HepG2 (cell line): ENCODE measurements at regions not wholly inside any gene's neighbourhood (a gene's known extent, or its start where the extent isn't known, plus 50 kb on each side); places are given as distances from the start of the nearest gene placed in this dataset.

Experiments
- ATAC-seq: fragments of 200-7000 bp; cut with Tn5 transposase; 3 replicates; pipeline ENCODE4 v1.9.1; 2020; ENCODE audit warnings: mild to moderate bottlenecking, moderate library complexity
- BruUV-seq: library from RNA; stranded (reverse); fragments of 400-500 nt; replicated peaks from 2 replicates; lab custom pipeline; 2021; lab: Mats Ljungman, UMichigan
- CTCF ChIA-PET: fragments of 300-600 bp; formaldehyde crosslinking; extraction: SDS; loops from one replicate; lab custom pipeline; 2021; ENCODE audit warnings: low total read pairs, inconsistent platforms, low intra/inter-chr PET ratio; lab: Yijun Ruan, JAX
- POLR2A ChIA-PET: fragments of 350-600 bp; sonication (Branson Sonifier 250); formaldehyde crosslinking; loops from one replicate; lab custom pipeline; 2020; ENCODE audit warnings: antibody characterized with exemption, inconsistent platforms; lab: Yijun Ruan, JAX
- DNase-seq: peaks from one replicate; pipeline ENCODE4 v3.0.0-alpha.2; 2015; ENCODE audit warnings: low spot score
- FAIRE-seq: peaks from 3 replicates; lab custom pipeline; 2011; peaks lifted over from hg19 to GRCh38; lab: Jason Lieb, UNC
- H2AFZ ChIP-seq: one replicate; pipeline ENCODE4 v1.6.1; 2011; ENCODE audit warnings: low read length, inconsistent platforms
- H3K27ac ChIP-seq: fragments of 300-600 bp; 3 replicates; pipeline ENCODE4 v1.8.0; 2011; ENCODE audit warnings: mixed run types, mild to moderate bottlenecking, mixed read lengths, low read length, inconsistent platforms; ENCODE audit not compliant: insufficient read depth; ENCODE audit errors: extremely low read length
- H3K27me3 ChIP-seq, 2 experiments: fragments of 200-600 bp in 1 of 2; 2 replicates in 1 of 2; 3 replicates in 1 of 2; pipeline versions ENCODE4 v1.6.0 to v1.8.0; 2011; ENCODE audit warnings: low read length in 2 of 2, mild to moderate bottlenecking in 2 of 2, moderate library complexity in 2 of 2, inconsistent platforms in 1 of 2; ENCODE audit not compliant: insufficient read depth in 2 of 2, control insufficient read depth in 1 of 2
- H3K36me3 ChIP-seq, 2 experiments: fragments of 200-600 bp in 1 of 2; replicated peaks in 1 of 2; 2 replicates in 1 of 2; 3 replicates in 1 of 2; pipeline versions ENCODE4 v1.5.1 to v1.8.0; 2011; ENCODE audit warnings: low read length in 2 of 2, inconsistent platforms in 1 of 2; ENCODE audit not compliant: insufficient read depth in 2 of 2, control insufficient read depth in 1 of 2
- H3K4me1 ChIP-seq: 2 replicates; pipeline ENCODE4 v1.5.1; 2012; ENCODE audit warnings: low read length, inconsistent platforms; ENCODE audit not compliant: insufficient read depth
- H3K4me2 ChIP-seq: 2 replicates; pipeline ENCODE4 v1.6.0; 2011; ENCODE audit warnings: low read depth, low read length, inconsistent platforms
- H3K4me3 ChIP-seq, 3 experiments: fragments of 200-600 bp in 1 of 3; sonication (generic), shearing (Covaris generic) in 1 of 3; replicated peaks in 1 of 3; 2 replicates each; pipeline ENCODE4 v1.5.1; 2011 to 2016; ENCODE audit warnings: low read length in 3 of 3, inconsistent platforms in 2 of 3, low read depth in 2 of 3, mild to moderate bottlenecking in 2 of 3, control low read depth in 1 of 3, mixed read lengths in 1 of 3; ENCODE audit not compliant: insufficient read depth in 1 of 3
- H3K79me2 ChIP-seq: one replicate; pipeline ENCODE4 v1.6.1; 2011; ENCODE audit warnings: low read length, inconsistent platforms; ENCODE audit not compliant: insufficient read depth
- H3K9ac ChIP-seq: 2 replicates; pipeline ENCODE4 v1.6.0; 2011; ENCODE audit warnings: mild to moderate bottlenecking, low read depth, low read length, inconsistent platforms; ENCODE audit not compliant: insufficient read depth
- H3K9me3 ChIP-seq: 2 replicates; pipeline ENCODE4 v1.5.1; 2012; ENCODE audit warnings: mild to moderate bottlenecking, low read length
- H4K20me1 ChIP-seq: 2 replicates; pipeline ENCODE4 v1.6.0; 2011; ENCODE audit warnings: inconsistent platforms, mild to moderate bottlenecking, low read length, moderate library complexity; ENCODE audit not compliant: insufficient read depth
- BRCA1 ChIP-seq: sonication (generic); formaldehyde crosslinking; IDR thresholded peaks from 2 replicates; pipeline ENCODE4 v1.4.0; 2020; ENCODE audit warnings: missing genetic modification reagents
- CHD2 ChIP-seq: IDR thresholded peaks from 2 replicates; pipeline ENCODE4 v1.6.1; 2011; ENCODE audit warnings: low read depth, low read length, improper control_type of control experiment
- DZIP1 ChIP-seq: sonication (generic); formaldehyde crosslinking; IDR thresholded peaks from 2 replicates; pipeline ENCODE4 v1.5.0; 2020; ENCODE audit warnings: mild to moderate bottlenecking, missing genetic modification reagents
- ERF ChIP-seq: IDR thresholded peaks from 2 replicates; pipeline ENCODE4 v1.6.1; 2018; ENCODE audit warnings: missing biosample characterization, missing genetic modification reagents
- GMEB1 ChIP-seq: sonication (generic); formaldehyde crosslinking; IDR thresholded peaks from 2 replicates; pipeline ENCODE4 v1.5.1; 2020; ENCODE audit warnings: missing genetic modification reagents, mild to moderate bottlenecking, borderline replicate concordance
- HIC2 ChIP-seq: sonication (generic); formaldehyde crosslinking; IDR thresholded peaks from 2 replicates; pipeline ENCODE4 v1.9.0; 2022; ENCODE audit warnings: low read depth, missing genetic modification reagents
- IRF2 ChIP-seq: IDR thresholded peaks from 2 replicates; pipeline ENCODE4 v1.6.1; 2018; ENCODE audit warnings: missing genetic modification reagents, missing compliant biosample characterization
- LBX2 ChIP-seq: sonication (generic); formaldehyde crosslinking; IDR thresholded peaks from 2 replicates; pipeline ENCODE4 v1.5.0; 2020; ENCODE audit warnings: missing genetic modification reagents, mild to moderate bottlenecking, borderline replicate concordance
- NPAS2 ChIP-seq: sonication (generic); formaldehyde crosslinking; IDR thresholded peaks from 2 replicates; pipeline ENCODE4 v1.8.0; 2022; ENCODE audit warnings: mild to moderate bottlenecking, missing genetic modification reagents, borderline replicate concordance
- NRL ChIP-seq: sonication (generic); formaldehyde crosslinking; IDR thresholded peaks from 2 replicates; pipeline ENCODE4 v1.5.0; 2020; ENCODE audit warnings: missing genetic modification reagents, mild to moderate bottlenecking, moderate library complexity, borderline replicate concordance
- SIN3A ChIP-seq: IDR thresholded peaks from 2 replicates; pipeline ENCODE4 v1.6.1; 2011; ENCODE audit warnings: low read depth, mild to moderate bottlenecking, control low read depth, low read length, borderline replicate concordance
- SNAI1 ChIP-seq: sonication (generic); formaldehyde crosslinking; IDR thresholded peaks from 2 replicates; pipeline ENCODE4 v1.5.0; 2020; ENCODE audit warnings: mild to moderate bottlenecking, missing genetic modification reagents, borderline replicate concordance
- ZNF501 ChIP-seq: sonication (generic); formaldehyde crosslinking; IDR thresholded peaks from 2 replicates; pipeline ENCODE4 v1.5.1; 2020; ENCODE audit warnings: mild to moderate bottlenecking, moderate library complexity, missing genetic modification reagents
- ZNF512B ChIP-seq: sonication (generic); formaldehyde crosslinking; IDR thresholded peaks from 2 replicates; pipeline ENCODE4 v1.5.1; 2020; ENCODE audit warnings: missing genetic modification reagents, mild to moderate bottlenecking, borderline replicate concordance
- ZNF577 ChIP-seq: sonication (generic); formaldehyde crosslinking; IDR thresholded peaks from 2 replicates; pipeline ENCODE4 v1.4.0; 2020; ENCODE audit warnings: mild to moderate bottlenecking, low read depth, missing genetic modification reagents, borderline replicate concordance
- ZNF878 ChIP-seq: sonication (generic); formaldehyde crosslinking; IDR thresholded peaks from 2 replicates; pipeline ENCODE4 v1.8.1; 2023; ENCODE audit warnings: mild to moderate bottlenecking, missing genetic modification reagents, moderate library complexity
- WGBS: methylation state at CpG from one replicate; pipeline ENCODE4 v1.1.6; 2017; ENCODE audit warnings: low lambda C conversion rate; 5-methylcytosine and 5-hydroxymethylcytosine counted together
- in situ Hi-C: cut with HindIII; loops from 2 replicates; pipeline ENCODE4 v1.10.0; 2017; ENCODE audit warnings: low pct_unique_long_range_greater_than_20kb; ENCODE audit not compliant: extremely low pct_ligation_motif_present
- intact Hi-C: fragments of 100-400 bp; cut with micrococcal nuclease; formaldehyde crosslinking; loops from one replicate; pipeline ENCODE4 v1.10.0; 2022; ENCODE audit not compliant: unreplicated experiment

GRCh38 chr5:162817364-162817763, 620.0 kb upstream of the CCNG1 start:
- FAIRE-seq: no peak
- Histone ChIP-seq H3K27ac (no peak overlapping the region), H2AFZ (no peak overlapping the region), H3K27me3 (no peaks in the 10 kb centered on the region), H3K4me2 (no peak overlapping the region), H3K4me3 (no peak overlapping the region), H4K20me1 (no peaks in the 10 kb centered on the region), H3K36me3 (no peaks in the 10 kb centered on the region), H3K9me3 (peaks cover 94% of the 10 kb centered on the region), H3K79me2 (no peaks in the 10 kb centered on the region), H3K4me1 (no peaks in the 10 kb centered on the region), H3K9ac (no peak overlapping the region)
- POLR2A ChIA-PET: no interaction called here
- in situ Hi-C loops (no loop called here), intact Hi-C loops (no loop called here)
- no peak for DNase-seq
- no TSS peak for BruUV-seq
- WGBS: 14% methylated on average over 4 of the region's 4 CpGs
- TF ChIP-seq ZNF878 (CRISPR knock-in tag): no peak
- no peak for TF ChIP-seq ZNF512B (CRISPR knock-in tag)
- TF ChIP-seq IRF2 (CRISPR knock-in tag): no peak
- no peak for TF ChIP-seq CHD2
- no peak for TF ChIP-seq BRCA1 (CRISPR knock-in tag)
- TF ChIP-seq SIN3A: no peak
- no peak for TF ChIP-seq NRL (CRISPR knock-in tag)
- TF ChIP-seq LBX2 (CRISPR knock-in tag): no peak
- TF ChIP-seq ERF (CRISPR knock-in tag): no peak
- TF ChIP-seq SNAI1 (CRISPR knock-in tag): no peak
- no peak for TF ChIP-seq ZNF577 (CRISPR knock-in tag)
- TF ChIP-seq HIC2 (CRISPR knock-in tag): no peak
- no peak for TF ChIP-seq DZIP1 (CRISPR knock-in tag)
- no peak for TF ChIP-seq NPAS2 (CRISPR knock-in tag)
- TF ChIP-seq ZNF501 (CRISPR knock-in tag): no peak
- TF ChIP-seq GMEB1 (CRISPR knock-in tag): no peak
- ATAC-seq: no peak
- CTCF ChIA-PET: no interaction called here
